ENCODE measurements at regions not wholly inside any gene's neighbourhood (a gene's known extent, or its start where the extent isn't known, plus 50 kb on each side); places are given as distances from the start of the nearest gene placed in this dataset.
A peak's percentile ranks its signal among the peaks of the same experiment; 100 is the strongest.

GRCh38 chr15:38961456-38961855 lies 396.8 kb upstream of the RASGRP1 start:
- H3K4me3 ChIP-seq (replicated peaks in 1 of 2; ENCODE audit: low read depth in 2 of 2, low read length in 2 of 2), result no peak overlapping the region
- peak in 1 of 2 donors; percentile 35 for DNase-seq (ENCODE audit: low read depth in 2 of 2)
- no peak for TF ChIP-seq CTCF (IDR thresholded peaks at IDR 0.05; ENCODE audit: low read depth, low read length)

GRCh38 chr15:38961931-38962330 lies 397.3 kb upstream of the RASGRP1 start:
- H3K4me3 ChIP-seq (replicated peaks in 1 of 2; ENCODE audit: low read depth in 2 of 2, low read length in 2 of 2), result no peak overlapping the region
- peak; percentile 12 to 85 for DNase-seq (ENCODE audit: low read depth in 2 of 2)
- TF ChIP-seq CTCF (IDR thresholded peaks at IDR 0.05; ENCODE audit: low read depth, low read length), result no peak

- no peak overlapping the region for H3K4me3 ChIP-seq (replicated peaks in 1 of 2; ENCODE audit: low read depth in 2 of 2, low read length in 2 of 2)
- TF ChIP-seq CTCF (IDR thresholded peaks at IDR 0.05; ENCODE audit: low read depth, low read length), result no peak
- DNase-seq (ENCODE audit: low read depth in 2 of 2), result peak in 1 of 2 donors; percentile 8
Measured at GRCh38 chr15:38972831-38973230, 408.2 kb upstream of the RASGRP1 start.

- TF ChIP-seq CTCF (IDR thresholded peaks at IDR 0.05; ENCODE audit: low read depth, low read length), result no peak
- no peak overlapping the region for H3K4me3 ChIP-seq (replicated peaks in 1 of 2; ENCODE audit: low read depth in 2 of 2, low read length in 2 of 2)
- DNase-seq (ENCODE audit: low read depth in 2 of 2), result no peak
Measured at GRCh38 chr15:38975282-38975990, 410.8 kb upstream of the RASGRP1 start.

- DNase-seq (ENCODE audit: low read depth in 2 of 2), result peak; percentile 69 to 87
- no peak overlapping the region for H3K4me3 ChIP-seq (replicated peaks in 1 of 2; ENCODE audit: low read depth in 2 of 2, low read length in 2 of 2)
Measured at GRCh38 chr15:38991126-38991525, 426.5 kb upstream of the RASGRP1 start.

DNA sequence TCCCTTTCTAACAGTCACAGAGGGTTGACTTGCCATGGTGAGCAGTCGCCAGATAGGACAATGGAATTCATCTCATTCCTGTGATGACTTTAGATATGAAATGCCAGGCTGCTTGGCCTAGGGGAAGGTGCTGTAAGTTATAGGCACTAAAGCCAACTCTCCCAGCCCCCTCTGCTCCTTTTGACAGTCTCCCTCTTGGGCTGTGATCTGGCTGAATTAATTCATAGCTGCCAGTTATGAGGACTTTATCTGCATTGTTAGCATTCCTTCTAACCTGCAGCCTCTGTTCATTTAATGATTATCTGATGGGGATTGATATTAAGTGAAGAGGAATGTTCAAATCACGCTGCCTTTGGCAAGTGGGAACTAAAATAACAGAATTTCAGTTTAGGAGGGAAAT lies 427.1 kb upstream of the RASGRP1 start:
- no peak overlapping the region for H3K4me3 ChIP-seq (replicated peaks in 1 of 2; ENCODE audit: low read depth in 2 of 2, low read length in 2 of 2)
- peak; percentile 9 to 74 for DNase-seq (ENCODE audit: low read depth in 2 of 2)
- no peak for TF ChIP-seq CTCF (IDR thresholded peaks at IDR 0.05; ENCODE audit: low read depth, low read length)

More at GRCh38 chr15:38991126-38991525, 426.5 kb upstream of the RASGRP1 start:
- peak; percentile 54 for TF ChIP-seq CTCF (IDR thresholded peaks at IDR 0.05; ENCODE audit: low read depth, low read length)

GRCh38 chr15:38992506-38992905 lies 427.9 kb upstream of the RASGRP1 start:
- DNase-seq (ENCODE audit: low read depth in 2 of 2), result peak in 1 of 2 donors; percentile 82
- H3K4me3 ChIP-seq (replicated peaks in 1 of 2; ENCODE audit: low read depth in 2 of 2, low read length in 2 of 2), result no peak overlapping the region
- TF ChIP-seq CTCF (IDR thresholded peaks at IDR 0.05; ENCODE audit: low read depth, low read length), result no peak

Measured in cardiac fibroblast (primary cell).